GM12865 (cell line): ENCODE measurements at regions not wholly inside any gene's neighbourhood (a gene's known extent, or its start where the extent isn't known, plus 50 kb on each side); places are given as distances from the start of the nearest gene placed in this dataset.
"Not testable (repeated sequence)": the region's sequence is repeated elsewhere in the genome, so short reads cannot be mapped to it uniquely, and the experiment has no call there.

Experiments used
- DNase-seq: peaks from one replicate; pipeline ENCODE4 v3.0.0; 2010; ENCODE audit warnings: low read depth
- H3K4me3 ChIP-seq: 2 replicates; pipeline ENCODE4 v1.5.1; 2011; ENCODE audit warnings: mild to moderate bottlenecking, low read depth, low read length, control low read depth
- TF ChIP-seq, protein P1 (sequence below): IDR thresholded peaks from 2 replicates; pipeline ENCODE4 v1.5.1; 2011; ENCODE audit warnings: low read length, control low read depth, low read depth, inconsistent platforms; ENCODE audit not compliant: insufficient read depth; ENCODE audit errors: missing control alignments

DNA sequence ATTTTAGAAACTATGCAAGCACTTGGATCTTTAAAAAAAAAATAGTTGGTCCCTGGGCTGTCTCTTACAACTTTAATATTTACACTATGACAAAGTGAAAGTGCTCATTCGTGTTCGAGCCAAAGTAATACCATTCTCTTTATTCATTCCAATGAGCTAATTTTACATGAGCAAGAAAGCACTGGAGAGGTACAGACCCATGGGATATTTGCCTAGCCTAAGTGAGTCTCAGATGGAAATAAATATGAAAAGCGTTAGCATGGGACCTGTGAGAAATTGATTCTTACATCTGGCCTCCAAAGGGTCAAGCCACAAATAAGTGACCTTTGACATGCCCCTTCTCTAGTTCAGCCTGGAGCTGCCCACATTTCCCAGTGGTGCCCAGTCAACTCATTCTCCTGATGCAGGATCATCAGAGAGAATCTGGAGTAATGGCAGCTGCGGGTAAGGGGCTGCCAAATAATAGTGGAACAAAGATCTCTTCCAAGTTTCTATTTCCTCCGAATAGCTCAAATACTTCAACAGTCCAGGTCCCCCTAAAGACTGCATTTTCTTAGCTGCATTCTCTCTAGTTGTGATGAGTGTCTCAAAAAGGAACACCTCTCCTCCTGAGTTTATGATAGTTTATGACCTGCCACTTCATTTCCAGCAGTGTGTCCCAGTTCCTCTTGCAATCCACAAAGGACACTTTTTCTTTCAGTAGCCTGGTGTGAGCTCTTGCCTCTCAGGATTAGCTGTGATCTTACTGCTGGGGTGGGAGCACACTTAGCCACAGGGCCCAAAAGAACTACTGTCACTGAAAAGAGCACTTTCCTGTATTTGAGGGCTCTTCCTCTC, 208.2 kb downstream of the DAD1 start:
- TF ChIP-seq, protein P1, sequence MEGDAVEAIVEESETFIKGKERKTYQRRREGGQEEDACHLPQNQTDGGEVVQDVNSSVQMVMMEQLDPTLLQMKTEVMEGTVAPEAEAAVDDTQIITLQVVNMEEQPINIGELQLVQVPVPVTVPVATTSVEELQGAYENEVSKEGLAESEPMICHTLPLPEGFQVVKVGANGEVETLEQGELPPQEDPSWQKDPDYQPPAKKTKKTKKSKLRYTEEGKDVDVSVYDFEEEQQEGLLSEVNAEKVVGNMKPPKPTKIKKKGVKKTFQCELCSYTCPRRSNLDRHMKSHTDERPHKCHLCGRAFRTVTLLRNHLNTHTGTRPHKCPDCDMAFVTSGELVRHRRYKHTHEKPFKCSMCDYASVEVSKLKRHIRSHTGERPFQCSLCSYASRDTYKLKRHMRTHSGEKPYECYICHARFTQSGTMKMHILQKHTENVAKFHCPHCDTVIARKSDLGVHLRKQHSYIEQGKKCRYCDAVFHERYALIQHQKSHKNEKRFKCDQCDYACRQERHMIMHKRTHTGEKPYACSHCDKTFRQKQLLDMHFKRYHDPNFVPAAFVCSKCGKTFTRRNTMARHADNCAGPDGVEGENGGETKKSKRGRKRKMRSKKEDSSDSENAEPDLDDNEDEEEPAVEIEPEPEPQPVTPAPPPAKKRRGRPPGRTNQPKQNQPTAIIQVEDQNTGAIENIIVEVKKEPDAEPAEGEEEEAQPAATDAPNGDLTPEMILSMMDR = no peak
- H3K4me3 ChIP-seq = peak overlapping the region; percentile 19; the same call in 1 of the 2 replicates

DNA sequence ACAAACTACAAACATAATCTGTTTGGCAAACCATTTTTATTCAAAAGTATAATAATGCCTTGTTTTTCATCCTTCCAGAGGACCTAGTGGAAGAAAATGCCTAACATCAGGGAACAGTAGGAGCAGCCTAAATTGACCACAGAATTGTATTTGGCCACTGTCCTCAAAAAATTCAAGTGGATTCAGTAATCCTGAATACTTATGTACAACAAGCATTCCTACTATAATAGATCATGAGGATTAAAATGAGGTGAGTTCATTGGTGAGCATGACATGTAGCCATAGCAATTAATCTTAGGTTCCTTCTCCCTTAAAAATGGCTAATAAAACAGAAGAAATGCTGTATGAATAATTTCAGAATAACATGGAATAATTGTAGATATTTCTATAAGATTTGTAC, 209.3 kb downstream of the DAD1 start:
- no peak for DNase-seq
- H3K4me3 ChIP-seq = no peak overlapping the region
- TF ChIP-seq, protein P1 = no peak

More for the DNA sequence above, 208.2 kb downstream of the DAD1 start:
- DNase-seq = no peak

DNA sequence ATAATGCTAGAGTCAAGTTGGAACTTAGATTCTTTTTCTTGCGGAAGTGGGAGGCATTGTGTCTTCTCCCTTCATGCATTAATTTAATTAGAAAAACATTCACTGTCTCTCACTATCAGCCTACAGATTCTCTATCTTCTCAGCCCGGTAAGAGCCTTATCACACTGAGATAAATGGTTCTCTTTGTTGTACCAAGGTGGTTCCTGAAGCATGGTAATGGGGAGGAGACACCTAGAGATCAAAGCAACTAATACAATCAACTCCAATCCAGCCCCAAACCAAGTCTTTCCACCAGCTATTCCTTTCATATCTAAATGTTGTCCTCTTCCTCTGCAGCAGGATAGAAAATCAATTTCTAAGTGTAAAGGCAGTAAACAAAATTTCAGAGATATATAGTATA, 210.8 kb downstream of the DAD1 start:
- TF ChIP-seq, protein P1 = no peak
- DNase-seq = no peak
- no peak overlapping the region for H3K4me3 ChIP-seq

DNA sequence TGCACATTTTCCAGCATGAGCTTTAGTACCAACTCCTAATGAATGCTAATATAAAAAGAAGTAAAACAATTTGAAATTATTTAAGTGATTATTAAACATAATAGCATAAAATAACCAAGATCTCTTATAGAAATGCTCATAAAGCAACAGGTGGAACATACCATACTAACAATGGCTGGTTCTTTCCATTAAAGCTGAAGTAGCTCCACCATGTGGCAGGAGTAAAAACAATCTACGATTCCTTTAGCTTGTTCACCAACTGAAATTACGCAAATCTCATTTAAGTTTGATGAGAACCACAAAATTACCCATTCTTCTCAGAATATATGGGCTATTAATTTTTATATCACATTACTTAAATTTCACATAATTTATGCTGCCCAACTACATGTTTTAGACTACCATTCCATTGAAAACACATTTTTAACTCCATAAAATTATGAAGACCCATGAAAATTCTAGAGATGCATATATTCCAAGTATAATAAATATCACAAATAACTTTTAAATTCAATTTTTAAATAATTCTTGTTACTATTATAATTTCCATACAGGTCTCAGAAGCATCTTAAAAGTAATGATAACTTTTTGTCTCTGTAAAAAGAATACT, 213.6 kb downstream of the DAD1 start:
- H3K4me3 ChIP-seq = no peak overlapping the region
- DNase-seq = peak; percentile 66
- TF ChIP-seq, protein P1 = peak; percentile 57

DNA sequence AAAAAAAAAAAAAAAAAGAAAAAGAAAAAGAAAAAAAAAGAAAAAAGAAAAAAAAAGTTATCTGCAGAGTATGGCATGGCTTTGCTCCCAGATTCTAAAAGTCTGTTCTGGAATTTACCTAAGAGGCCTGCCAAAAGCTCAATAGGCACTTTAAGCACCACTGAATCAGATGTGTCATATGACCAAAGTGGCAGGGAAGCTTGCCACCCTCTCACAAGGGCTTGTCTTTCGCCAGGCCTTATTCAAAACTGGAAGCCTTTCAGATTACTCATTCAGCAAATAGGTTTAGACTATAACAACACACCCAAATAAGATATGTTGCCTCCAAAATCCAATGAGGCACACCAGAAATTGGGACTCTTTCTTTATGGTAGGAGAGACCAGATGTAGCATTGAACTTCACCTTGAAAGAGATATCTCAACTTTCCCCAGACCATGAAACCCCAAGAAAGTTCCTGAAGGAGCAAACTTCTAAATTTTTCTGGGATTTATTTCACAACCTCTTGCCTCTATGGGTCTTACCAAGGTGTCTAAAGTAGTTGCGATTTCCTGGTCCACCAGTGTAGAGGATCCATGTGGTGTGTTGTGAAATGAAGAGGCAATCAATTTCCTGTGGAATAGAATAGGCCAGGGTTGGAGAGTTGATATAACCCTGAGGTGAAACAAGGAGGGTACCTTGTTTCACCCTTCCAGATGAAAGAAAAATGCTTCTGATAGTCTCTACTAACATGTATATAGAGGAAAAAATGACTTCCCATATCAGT, 218.8 kb downstream of the DAD1 start:
- TF ChIP-seq, protein P1 = no peak
- H3K4me3 ChIP-seq = no peak overlapping the region
- DNase-seq = no peak

DNA sequence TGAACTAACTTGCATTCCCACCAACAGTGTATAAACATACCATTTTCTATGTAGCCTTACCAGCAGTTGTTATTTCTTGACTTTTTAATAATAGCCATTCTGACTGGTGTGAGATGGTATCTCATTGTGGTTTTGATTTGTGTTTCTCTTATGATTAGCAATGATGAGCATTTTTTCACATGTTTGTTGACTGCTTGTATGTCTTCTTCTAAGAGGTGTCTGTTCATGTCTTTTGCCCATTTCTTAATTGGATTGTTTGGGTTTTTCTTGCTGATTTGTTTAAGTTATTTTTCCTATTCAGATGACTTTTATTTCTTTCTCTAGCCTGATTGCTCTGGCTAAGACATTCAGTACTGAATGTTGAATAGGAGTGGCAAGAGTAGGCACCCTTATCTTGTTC, 230.3 kb downstream of the DAD1 start:
- DNase-seq = no peak
- TF ChIP-seq, protein P1 = no peak
- H3K4me3 ChIP-seq = no peak overlapping the region

DNA sequence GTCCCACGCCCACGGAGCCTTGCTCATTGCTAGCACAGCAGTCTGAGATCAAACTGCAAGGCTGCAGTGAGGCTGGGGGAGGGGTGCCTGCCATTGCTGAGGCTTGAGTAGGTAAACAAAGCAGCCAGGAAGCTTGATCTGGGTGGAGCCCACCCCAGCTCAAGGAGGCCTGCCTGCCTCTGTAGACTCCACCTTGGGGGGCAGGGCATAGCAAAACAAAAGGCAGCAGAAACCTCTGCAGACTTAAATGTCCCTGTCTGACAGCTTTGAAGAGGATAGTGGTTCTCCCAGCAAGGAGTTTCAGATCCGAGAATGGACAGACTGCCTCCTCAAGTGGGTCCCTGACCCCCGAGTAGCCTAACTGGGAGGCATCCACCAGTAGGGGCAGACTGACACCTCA, 239.7 kb downstream of the DAD1 start:
- H3K4me3 ChIP-seq, DNase-seq: not testable (repeated sequence)
